GM12874 (cell line): ENCODE measurements at regions not wholly inside any gene's neighbourhood (a gene's known extent, or its start where the extent isn't known, plus 50 kb on each side); places are given as distances from the start of the nearest gene placed in this dataset.

ENCODE experiments used
- TF ChIP-seq, protein P1 (sequence below): IDR thresholded peaks from 2 replicates; pipeline ENCODE4 v1.5.1; 2011; ENCODE audit warnings: low read depth, mild to moderate bottlenecking, control low read depth, low read length, moderate library complexity; ENCODE audit not compliant: insufficient read depth

DNA sequence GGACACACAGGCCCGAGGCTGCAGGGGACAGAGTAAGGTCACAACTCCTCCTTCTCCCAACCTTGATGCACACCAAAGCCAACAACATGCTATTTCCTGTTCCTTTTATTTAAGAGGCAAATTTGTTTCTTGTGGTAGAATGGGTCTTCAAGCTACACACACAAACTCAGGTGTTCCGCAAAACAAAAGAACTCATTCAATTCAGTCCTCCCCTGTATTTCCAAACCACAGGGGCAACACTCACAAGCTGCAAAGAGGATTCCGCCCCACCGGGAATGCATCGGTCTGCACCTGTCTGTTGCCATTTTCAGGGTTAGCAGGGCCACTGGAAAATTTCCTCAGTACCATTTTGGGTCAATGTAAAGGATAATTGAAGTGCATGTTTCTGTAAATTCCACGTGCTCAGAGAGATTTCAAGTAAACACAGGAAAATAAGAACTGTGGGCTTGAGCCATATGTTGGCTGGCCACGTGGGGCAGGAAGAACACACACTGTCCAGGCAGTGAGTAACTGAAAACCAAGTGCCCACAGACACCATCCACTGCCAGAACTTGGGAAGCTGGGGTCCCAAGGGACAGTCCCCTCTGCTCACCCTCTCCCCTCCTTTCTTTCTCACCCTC, 145.2 kb upstream of the ERG start:
- TF ChIP-seq, protein P1, sequence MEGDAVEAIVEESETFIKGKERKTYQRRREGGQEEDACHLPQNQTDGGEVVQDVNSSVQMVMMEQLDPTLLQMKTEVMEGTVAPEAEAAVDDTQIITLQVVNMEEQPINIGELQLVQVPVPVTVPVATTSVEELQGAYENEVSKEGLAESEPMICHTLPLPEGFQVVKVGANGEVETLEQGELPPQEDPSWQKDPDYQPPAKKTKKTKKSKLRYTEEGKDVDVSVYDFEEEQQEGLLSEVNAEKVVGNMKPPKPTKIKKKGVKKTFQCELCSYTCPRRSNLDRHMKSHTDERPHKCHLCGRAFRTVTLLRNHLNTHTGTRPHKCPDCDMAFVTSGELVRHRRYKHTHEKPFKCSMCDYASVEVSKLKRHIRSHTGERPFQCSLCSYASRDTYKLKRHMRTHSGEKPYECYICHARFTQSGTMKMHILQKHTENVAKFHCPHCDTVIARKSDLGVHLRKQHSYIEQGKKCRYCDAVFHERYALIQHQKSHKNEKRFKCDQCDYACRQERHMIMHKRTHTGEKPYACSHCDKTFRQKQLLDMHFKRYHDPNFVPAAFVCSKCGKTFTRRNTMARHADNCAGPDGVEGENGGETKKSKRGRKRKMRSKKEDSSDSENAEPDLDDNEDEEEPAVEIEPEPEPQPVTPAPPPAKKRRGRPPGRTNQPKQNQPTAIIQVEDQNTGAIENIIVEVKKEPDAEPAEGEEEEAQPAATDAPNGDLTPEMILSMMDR: no peak

DNA sequence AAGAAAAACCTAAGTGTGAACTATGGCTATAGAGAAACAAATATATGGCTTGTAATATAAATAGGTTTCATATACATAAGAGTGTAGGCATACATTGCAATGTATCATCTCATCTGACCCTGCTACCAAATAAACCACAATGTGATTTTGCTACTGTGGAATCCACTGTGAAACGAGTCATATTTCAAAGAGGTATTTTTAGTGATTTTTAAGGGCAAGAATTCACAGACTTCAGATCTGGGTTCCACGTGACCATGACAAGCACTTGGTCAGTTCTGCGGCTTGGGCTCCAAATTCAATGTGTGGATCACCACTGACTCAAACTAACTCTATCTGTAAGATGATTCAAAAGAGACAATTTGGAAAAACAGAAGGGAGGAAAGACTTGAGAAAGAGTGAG, 147.0 kb upstream of the ERG start:
- TF ChIP-seq, protein P1: no peak

DNA sequence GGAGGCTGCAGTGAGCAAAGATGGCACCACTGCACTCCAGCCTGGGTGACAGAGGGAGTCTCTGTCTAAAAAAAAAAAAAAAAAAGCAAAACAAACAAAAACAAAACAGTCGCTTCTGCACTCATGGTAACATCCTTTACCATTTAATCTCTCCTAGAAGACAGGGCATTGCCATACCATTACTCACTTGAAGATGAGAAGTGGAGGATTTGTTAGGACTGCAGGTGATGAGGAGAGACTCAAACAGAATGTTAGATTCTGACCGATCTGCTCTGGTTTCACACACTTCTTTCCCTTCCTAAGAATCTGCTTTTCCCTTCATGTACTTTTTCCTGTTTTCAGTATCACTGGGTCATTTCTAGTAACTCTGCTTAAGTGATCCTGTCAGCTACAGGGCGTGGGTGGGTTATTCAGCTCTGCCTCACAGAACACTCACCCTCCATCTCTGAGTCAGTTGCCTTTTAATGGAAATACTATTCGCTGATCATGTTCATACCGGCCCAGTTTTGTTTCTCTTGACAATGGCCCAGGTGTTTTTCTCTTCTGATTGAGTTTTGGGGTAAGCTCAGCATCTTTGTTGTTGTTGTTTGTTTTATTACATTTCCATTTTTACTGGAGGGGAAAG, 148.0 kb upstream of the ERG start:
- TF ChIP-seq, protein P1: no peak

DNA sequence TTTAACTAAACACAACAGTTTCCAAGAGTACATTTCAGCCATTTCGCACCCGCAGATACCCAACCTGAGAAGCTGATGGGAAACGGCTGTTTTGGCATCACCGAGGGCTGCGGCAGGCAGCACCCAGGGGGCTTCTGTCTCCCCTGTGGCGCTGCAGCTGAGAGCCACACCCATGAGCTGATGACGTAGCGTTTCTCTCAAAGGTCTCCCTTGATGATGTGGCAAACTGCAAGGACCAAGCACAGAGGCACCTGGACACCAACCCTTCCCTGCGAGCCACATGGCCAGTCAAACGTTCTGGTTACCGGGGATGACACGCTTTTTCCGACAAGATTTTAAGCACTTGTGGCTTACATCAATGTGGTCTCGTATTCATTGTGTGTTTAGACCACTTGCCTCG, 150.8 kb upstream of the ERG start:
- TF ChIP-seq, protein P1: no peak

DNA sequence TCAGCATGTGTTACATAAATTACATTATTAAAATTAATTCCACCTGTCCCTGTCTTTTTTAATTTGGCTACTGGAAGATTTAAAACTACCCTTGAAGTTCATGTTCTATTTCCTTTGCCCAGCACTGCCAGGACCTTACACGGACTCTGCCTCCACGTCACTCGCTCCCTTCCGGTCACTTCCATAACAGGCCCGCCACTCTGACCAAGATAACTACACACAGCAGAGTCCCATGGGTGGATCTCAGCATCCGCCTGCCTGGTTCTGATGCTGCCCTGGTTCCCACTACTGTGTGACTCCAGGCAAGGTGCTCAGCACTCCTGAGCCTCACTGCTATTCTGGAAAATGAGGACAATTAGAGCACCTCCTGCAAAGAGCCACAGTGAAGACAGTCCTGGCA, 153.3 kb upstream of the ERG start:
- TF ChIP-seq, protein P1: no peak

DNA sequence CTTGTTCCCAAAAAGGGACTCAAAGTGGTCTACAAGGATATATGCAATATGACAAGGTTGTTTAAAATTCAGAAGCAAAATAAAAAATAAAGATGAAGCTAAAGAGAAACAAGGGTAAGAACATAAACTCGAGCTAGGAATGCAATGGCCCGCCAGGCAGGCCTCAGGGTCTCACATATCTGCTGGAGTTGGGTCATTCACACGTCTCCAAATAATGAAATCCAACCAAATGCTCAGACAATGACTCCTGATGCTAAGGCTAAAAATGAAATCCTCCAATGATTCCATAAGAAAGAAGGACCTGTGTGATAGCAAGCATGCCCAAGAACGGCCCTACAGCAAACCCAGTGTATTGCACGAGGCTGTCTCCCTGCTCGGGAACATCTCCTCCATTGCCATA, 153.3 kb upstream of the ETS2 start:
- TF ChIP-seq, protein P1: no peak

DNA sequence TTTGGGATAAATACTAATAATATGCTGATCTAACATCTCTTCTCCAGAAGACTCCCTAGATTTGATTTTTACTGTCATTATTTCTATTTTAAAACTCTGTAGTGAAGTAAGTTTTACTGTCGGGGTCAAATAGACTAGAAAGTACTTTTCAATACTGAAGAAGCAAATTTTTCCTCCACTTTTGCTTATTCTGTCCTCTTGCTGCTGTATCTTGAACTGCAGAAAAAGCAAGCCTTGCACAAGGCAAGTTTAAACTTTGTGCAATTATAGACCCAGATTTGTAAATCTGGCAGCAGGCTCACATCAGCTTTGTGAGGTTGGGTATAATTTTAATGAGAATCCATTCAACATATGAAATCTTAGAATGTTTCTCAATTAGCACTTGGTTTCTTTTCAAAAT, 151.1 kb upstream of the ETS2 start:
- TF ChIP-seq, protein P1: no peak

DNA sequence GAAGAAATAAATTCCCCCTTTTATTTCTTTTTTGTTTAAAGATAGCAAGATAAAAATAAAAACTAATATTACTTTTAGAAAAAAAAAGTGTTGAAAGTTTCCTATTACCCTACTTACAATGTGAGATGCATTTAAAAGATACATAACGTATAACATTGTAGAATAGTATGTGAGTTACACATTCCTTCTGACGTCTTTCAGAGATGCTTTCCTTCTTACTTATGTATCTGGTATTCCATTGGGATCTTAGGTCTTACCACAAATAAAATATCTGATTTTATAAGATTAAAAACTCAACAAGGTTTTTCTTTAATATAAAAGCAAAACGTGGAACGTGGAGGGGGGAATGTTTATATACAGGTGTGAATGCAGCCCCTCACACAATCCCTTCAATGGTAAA, 147.2 kb upstream of the ETS2 start:
- TF ChIP-seq, protein P1: no peak
